WTC11 (cell line): ENCODE measurements at regions not wholly inside any gene's neighbourhood (a gene's known extent, or its start where the extent isn't known, plus 50 kb on each side); places are given as distances from the start of the nearest gene placed in this dataset.

Source experiments
- ATAC-seq: fragments of 200-7000 bp; cut with Tn5 transposase; 2 replicates; pipeline ENCODE4 v1.10.0; 2021; ENCODE audit warnings: mild to moderate bottlenecking, moderate library complexity
- CTCF ChIA-PET: fragments of 300-600 bp; sonication (Branson Sonifier 250); formaldehyde crosslinking; loops from one replicate; lab custom pipeline; 2021; ENCODE audit warnings: antibody characterized with exemption; lab: Charles Lee
- POLR2A ChIA-PET: fragments of 350-600 bp; sonication (Branson Sonifier 250); formaldehyde crosslinking; loops from one replicate; lab custom pipeline; 2021; ENCODE audit warnings: antibody characterized with exemption; lab: Charles Lee
- DNase-seq: peaks from one replicate; pipeline ENCODE4 v3.0.0; 2021; ENCODE audit warnings: low spot score
- H3K27ac Mint-ChIP-seq: 2 replicates; pipeline ENCODE4 v1.8.0; 2021; ENCODE audit warnings: mixed read lengths
- H3K27me3 Mint-ChIP-seq: 2 replicates; pipeline ENCODE4 v1.8.0; 2021; ENCODE audit warnings: low read depth, mild to moderate bottlenecking, moderate library complexity, mixed read lengths
- H3K36me3 Mint-ChIP-seq: 2 replicates; pipeline ENCODE4 v1.8.0; 2021; ENCODE audit warnings: mixed read lengths
- H3K4me1 Mint-ChIP-seq: 2 replicates; pipeline ENCODE4 v1.8.0; 2022; ENCODE audit warnings: mixed read lengths
- H3K4me3 Mint-ChIP-seq: 2 replicates; pipeline ENCODE4 v1.8.0; 2021; ENCODE audit warnings: mild to moderate bottlenecking, moderate library complexity, mixed read lengths
- H3K9me3 Mint-ChIP-seq: 2 replicates; pipeline ENCODE4 v1.8.0; 2021; ENCODE audit warnings: mixed read lengths
- CREB1 ChIP-seq: sonication (generic); formaldehyde crosslinking; IDR thresholded peaks from 2 replicates; pipeline ENCODE4 v1.8.0; 2023; ENCODE audit warnings: mild to moderate bottlenecking, missing genetic modification reagents
- ESRRA ChIP-seq: sonication (generic); formaldehyde crosslinking; IDR thresholded peaks from 2 replicates; pipeline ENCODE4 v1.8.1; 2022; ENCODE audit warnings: mild to moderate bottlenecking, missing genetic modification reagents, borderline replicate concordance
- FOXJ3 ChIP-seq: sonication (generic); formaldehyde crosslinking; IDR thresholded peaks from 2 replicates; pipeline ENCODE4 v1.9.0; 2021; ENCODE audit warnings: missing genetic modification reagents, mild to moderate bottlenecking, borderline replicate concordance
- HMGXB4 ChIP-seq: sonication (generic); formaldehyde crosslinking; IDR thresholded peaks from 2 replicates; pipeline ENCODE4 v1.8.1; 2023; ENCODE audit warnings: mild to moderate bottlenecking, moderate library complexity, missing genetic modification reagents
- IRF2 ChIP-seq: sonication (generic); formaldehyde crosslinking; IDR thresholded peaks from 2 replicates; pipeline ENCODE4 v1.8.0; 2022; ENCODE audit warnings: low read depth, missing genetic modification reagents, borderline replicate concordance
- JUN ChIP-seq: sonication (generic); formaldehyde crosslinking; IDR thresholded peaks from 2 replicates; pipeline ENCODE4 v1.8.0; 2023; ENCODE audit warnings: mild to moderate bottlenecking, missing genetic modification reagents
- SMAD4 ChIP-seq: sonication (generic); formaldehyde crosslinking; IDR thresholded peaks from 2 replicates; pipeline ENCODE4 v1.8.0; 2022; ENCODE audit warnings: mild to moderate bottlenecking, missing genetic modification reagents
- TP53 ChIP-seq: sonication (generic); formaldehyde crosslinking; IDR thresholded peaks from 2 replicates; pipeline ENCODE4 v1.8.1; 2023; ENCODE audit warnings: mild to moderate bottlenecking, missing genetic modification reagents
- ZNF232 ChIP-seq: sonication (generic); formaldehyde crosslinking; IDR thresholded peaks from 2 replicates; pipeline ENCODE4 v1.8.0; 2022; ENCODE audit warnings: mild to moderate bottlenecking, missing genetic modification reagents
- ZNF281 ChIP-seq: sonication (generic); formaldehyde crosslinking; IDR thresholded peaks from 2 replicates; pipeline ENCODE4 v1.8.0; 2023; ENCODE audit warnings: mild to moderate bottlenecking, missing genetic modification reagents
- ZNF317 ChIP-seq: sonication (generic); formaldehyde crosslinking; IDR thresholded peaks from 2 replicates; pipeline ENCODE4 v1.8.1; 2023; ENCODE audit warnings: low read depth, mild to moderate bottlenecking, moderate library complexity, missing genetic modification reagents, borderline replicate concordance
- ZNF416 ChIP-seq: fragments of 250-450 bp; sonication (Bioruptor Pico); IDR thresholded peaks from 2 replicates; pipeline ENCODE4 v1.9.0; 2021; ENCODE audit warnings: mild to moderate bottlenecking, inconsistent platforms
- ZNF423 ChIP-seq: fragments of 250-450 bp; sonication (Bioruptor Pico); IDR thresholded peaks from 2 replicates; pipeline ENCODE4 v2.1.2; 2022; ENCODE audit warnings: mild to moderate bottlenecking, moderate library complexity
- ZNF425 ChIP-seq: fragments of 250-450 bp; sonication (Bioruptor Pico); conservative IDR thresholded peaks from 2 replicates; pipeline ENCODE4 v1.9.0; 2021; ENCODE audit warnings: mild to moderate bottlenecking
- ZNF512 ChIP-seq: sonication (generic); formaldehyde crosslinking; IDR thresholded peaks from 2 replicates; pipeline ENCODE4 v1.8.1; 2022; ENCODE audit warnings: missing genetic modification reagents, borderline replicate concordance
- ZNF671 ChIP-seq: fragments of 250-450 bp; sonication (Bioruptor Pico); IDR thresholded peaks from 2 replicates; pipeline ENCODE4 v1.8.0; 2021; ENCODE audit warnings: mild to moderate bottlenecking
- TF ChIP-seq, protein P1 (sequence below): sonication (generic); formaldehyde crosslinking; IDR thresholded peaks from 2 replicates; pipeline ENCODE4 v1.8.1; 2023; ENCODE audit warnings: mild to moderate bottlenecking, missing genetic modification reagents
- TF ChIP-seq, protein P2 (sequence below): sonication (generic); formaldehyde crosslinking; IDR thresholded peaks from 2 replicates; pipeline ENCODE4 v1.8.1; 2022; ENCODE audit warnings: low read depth, mild to moderate bottlenecking, moderate library complexity, missing genetic modification reagents, borderline replicate concordance

- ChIA-PET POLR2A (no interaction called here), CTCF (no interaction called here)
- Mint-ChIP-seq H3K9me3 (peaks cover 6% of the 10 kb centered on the region; the same call in 1 of the 2 replicates), H3K36me3 (no peaks in the 10 kb centered on the region), H3K27ac (no peak overlapping the region), H3K27me3 (no peaks in the 10 kb centered on the region; the same call in 1 of the 2 replicates), H3K4me1 (peaks cover 11% of the 10 kb centered on the region), H3K4me3 (no peak overlapping the region)
- TF ChIP-seq SMAD4 (CRISPR knock-in tag) (no peak), HMGXB4 (no peak), TP53 (CRISPR knock-in tag) (no peak), ZNF425 (CRISPR knock-in tag) (no peak), ESRRA (CRISPR knock-in tag) (no peak)
- DNase-seq, result no peak
- ATAC-seq, result no peak
Measured at GRCh38 chr1:177700856-177701255, 269.0 kb downstream of the SEC16B start.

DNA sequence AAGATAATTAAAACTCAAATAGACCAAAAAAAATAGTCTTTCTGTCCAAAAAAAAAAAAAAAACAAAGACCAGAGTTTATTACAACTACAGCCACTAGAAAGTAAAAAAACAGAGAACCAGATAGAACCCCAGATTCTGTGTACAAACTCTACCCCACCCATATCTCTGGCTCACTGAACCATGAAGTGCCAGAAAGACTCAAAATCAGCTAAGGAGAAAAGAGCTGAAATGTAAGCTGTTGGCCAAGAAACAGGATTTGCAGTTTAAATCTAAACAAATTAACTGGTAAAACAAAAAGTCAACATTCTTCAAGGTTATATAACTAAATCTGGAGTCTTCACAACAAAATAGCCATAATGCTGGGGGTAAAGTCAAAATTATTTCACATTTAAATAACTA is 278.9 kb downstream of the SEC16B start:
- ATAC-seq, result no peak
- Mint-ChIP-seq H3K4me3 (no peak overlapping the region), H3K4me1 (no peaks in the 10 kb centered on the region), H3K36me3 (peaks cover 27% of the 10 kb centered on the region), H3K27ac (no peak overlapping the region), H3K27me3 (no peaks in the 10 kb centered on the region), H3K9me3 (peaks cover 27% of the 10 kb centered on the region)
- DNase-seq, result no peak
- no peak for TF ChIP-seq ZNF232 (CRISPR knock-in tag)
- ChIA-PET POLR2A (interaction anchor here (0.6 to 0.7 kb wide), 2 partner anchors 367 to 632 kb away, joined by 3 to 10 read pairs; no protein-coding TSS in a partner anchor), CTCF (interaction anchor here (0.6 kb wide), 1 partner anchor 509 kb away, joined by 3 read pairs; no protein-coding TSS in a partner anchor)

- Mint-ChIP-seq H3K9me3 (peaks cover 14% of the 10 kb centered on the region), H3K36me3 (peaks cover 14% of the 10 kb centered on the region), H3K27ac (no peak overlapping the region), H3K27me3 (no peaks in the 10 kb centered on the region), H3K4me1 (no peaks in the 10 kb centered on the region), H3K4me3 (no peak overlapping the region)
- no peak for DNase-seq
- CTCF ChIA-PET, result no interaction called here
- ATAC-seq, result no peak
- POLR2A ChIA-PET, result no interaction called here
- TF ChIP-seq ZNF425 (CRISPR knock-in tag) (no peak), ZNF512 (CRISPR knock-in tag) (no peak), SMAD4 (CRISPR knock-in tag) (no peak), CREB1 (CRISPR knock-in tag) (no peak), ZNF416 (CRISPR knock-in tag) (no peak), ZNF423 (CRISPR knock-in tag) (no peak), FOXJ3 (CRISPR knock-in tag) (no peak), TP53 (CRISPR knock-in tag) (no peak), IRF2 (CRISPR knock-in tag) (no peak), JUN (CRISPR knock-in tag) (no peak), ZNF232 (CRISPR knock-in tag) (no peak), ZNF671 (CRISPR knock-in tag) (no peak), ZNF281 (CRISPR knock-in tag) (no peak), ZNF317 (CRISPR knock-in tag) (no peak)
- TF ChIP-seq, protein P1, sequence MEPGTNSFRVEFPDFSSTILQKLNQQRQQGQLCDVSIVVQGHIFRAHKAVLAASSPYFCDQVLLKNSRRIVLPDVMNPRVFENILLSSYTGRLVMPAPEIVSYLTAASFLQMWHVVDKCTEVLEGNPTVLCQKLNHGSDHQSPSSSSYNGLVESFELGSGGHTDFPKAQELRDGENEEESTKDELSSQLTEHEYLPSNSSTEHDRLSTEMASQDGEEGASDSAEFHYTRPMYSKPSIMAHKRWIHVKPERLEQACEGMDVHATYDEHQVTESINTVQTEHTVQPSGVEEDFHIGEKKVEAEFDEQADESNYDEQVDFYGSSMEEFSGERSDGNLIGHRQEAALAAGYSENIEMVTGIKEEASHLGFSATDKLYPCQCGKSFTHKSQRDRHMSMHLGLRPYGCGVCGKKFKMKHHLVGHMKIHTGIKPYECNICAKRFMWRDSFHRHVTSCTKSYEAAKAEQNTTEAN (CRISPR knock-in tag), result no peak
- TF ChIP-seq, protein P2, sequence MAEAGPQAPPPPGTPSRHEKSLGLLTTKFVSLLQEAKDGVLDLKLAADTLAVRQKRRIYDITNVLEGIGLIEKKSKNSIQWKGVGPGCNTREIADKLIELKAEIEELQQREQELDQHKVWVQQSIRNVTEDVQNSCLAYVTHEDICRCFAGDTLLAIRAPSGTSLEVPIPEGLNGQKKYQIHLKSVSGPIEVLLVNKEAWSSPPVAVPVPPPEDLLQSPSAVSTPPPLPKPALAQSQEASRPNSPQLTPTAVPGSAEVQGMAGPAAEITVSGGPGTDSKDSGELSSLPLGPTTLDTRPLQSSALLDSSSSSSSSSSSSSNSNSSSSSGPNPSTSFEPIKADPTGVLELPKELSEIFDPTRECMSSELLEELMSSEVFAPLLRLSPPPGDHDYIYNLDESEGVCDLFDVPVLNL, result no peak
Measured at GRCh38 chr1:177687544-177687943, 282.3 kb downstream of the SEC16B start.
